T-cell (primary cell): ENCODE measurements at regions not wholly inside any gene's neighbourhood (a gene's known extent, or its start where the extent isn't known, plus 50 kb on each side); places are given as distances from the start of the nearest gene placed in this dataset.
"Not testable (repeated sequence)": the region's sequence is repeated elsewhere in the genome, so short reads cannot be mapped to it uniquely, and the experiment has no call there.

Experiments
- ATAC-seq, 4 experiments: fragments of 200-7000 bp in 3 of 4; fragments of 150-1000 bp in 1 of 4; cut with Tn5 transposase; replicated peaks in 1 of 4; 1 replicate in 3 of 4; 2 replicates in 1 of 4; pipeline ENCODE4 v1.10.0; 2021; ENCODE audit warnings: moderate library complexity in 3 of 4, mild to moderate bottlenecking in 2 of 4, moderate number of reproducible peaks in 1 of 4
- CTCF ChIA-PET, 2 donors: fragments of 300-600 bp; sonication (Branson Sonifier 250); formaldehyde crosslinking; loops; one replicate each; lab custom pipeline; 2022; ENCODE audit warnings: antibody characterized with exemption in 2 of 2; lab: Charles Lee
- POLR2A ChIA-PET, 2 donors: fragments of 300-600 bp; sonication (Branson Sonifier 250); formaldehyde crosslinking; loops; one replicate each; lab custom pipeline; 2022; ENCODE audit warnings: antibody characterized with exemption in 2 of 2; lab: Charles Lee
- DNase-seq, 35 experiments: peaks; one replicate each; pipeline versions ENCODE4 v3.0.0 to v3.0.0-alpha.2; 2013 to 2023
- H3K27ac ChIP-seq: one replicate; pipeline ENCODE4 v1.5.1; 2013; ENCODE audit warnings: low read length
- H3K27me3 ChIP-seq, 2 experiments: replicated peaks in 1 of 2; 1 replicate in 1 of 2; 2 replicates in 1 of 2; pipeline versions ENCODE4 v1.6.1 to v1.7.0; 2013; ENCODE audit warnings: low read length in 1 of 2, mixed read lengths in 1 of 2; ENCODE audit not compliant: control insufficient read depth in 2 of 2, insufficient read depth in 2 of 2; ENCODE audit errors: extremely low read depth in 1 of 2
- H3K36me3 ChIP-seq, 2 donors: 1 replicate in 1 of 2; 2 replicates in 1 of 2; pipeline versions ENCODE4 v1.6.1 to v1.7.0; 2013; ENCODE audit warnings: low read length in 1 of 2; ENCODE audit not compliant: control insufficient read depth in 2 of 2, insufficient read depth in 1 of 2; ENCODE audit errors: extremely low read depth in 1 of 2
- H3K4me1 ChIP-seq, 2 experiments: 1 replicate in 1 of 2; 2 replicates in 1 of 2; pipeline versions ENCODE4 v1.6.1 to v1.7.0; 2013; ENCODE audit warnings: low read length in 2 of 2, mixed read lengths in 1 of 2; ENCODE audit not compliant: insufficient read depth in 2 of 2, control insufficient read depth in 1 of 2; ENCODE audit errors: extremely low read depth in 1 of 2
- H3K4me3 ChIP-seq, 2 donors: 1 replicate in 1 of 2; 2 replicates in 1 of 2; pipeline versions ENCODE4 v1.5.1 to v1.7.0; 2013; ENCODE audit warnings: mild to moderate bottlenecking in 2 of 2, low read length in 1 of 2, moderate library complexity in 1 of 2; ENCODE audit not compliant: control insufficient read depth in 1 of 2; ENCODE audit errors: extremely low read depth in 1 of 2
- H3K9me3 ChIP-seq: 2 replicates; pipeline ENCODE4 v1.7.0; 2013
- H3K27ac Mint-ChIP-seq, 2 donors: one replicate each; pipeline ENCODE4 v1.8.0; 2020 to 2021; ENCODE audit warnings: mild to moderate bottlenecking in 2 of 2, mixed read lengths in 2 of 2
- H3K27me3 Mint-ChIP-seq, 2 donors: one replicate each; pipeline ENCODE4 v1.8.0; 2021 to 2022; ENCODE audit warnings: mixed read lengths in 2 of 2
- H3K36me3 Mint-ChIP-seq: one replicate; pipeline ENCODE4 v1.8.0; 2021; ENCODE audit warnings: mixed read lengths
- H3K4me1 Mint-ChIP-seq, 3 donors: one replicate each; pipeline ENCODE4 v1.8.0; 2020 to 2022; ENCODE audit warnings: mixed read lengths in 3 of 3, mild to moderate bottlenecking in 1 of 3
- H3K4me3 Mint-ChIP-seq, 3 donors: one replicate each; pipeline ENCODE4 v1.8.0; 2020 to 2022; ENCODE audit warnings: mild to moderate bottlenecking in 3 of 3, mixed read lengths in 3 of 3, moderate library complexity in 3 of 3
- H3K9me3 Mint-ChIP-seq, 3 donors: one replicate each; pipeline ENCODE4 v1.8.0; 2020 to 2022; ENCODE audit warnings: mixed read lengths in 3 of 3
- WGBS: methylation state at CpG from one replicate; pipeline ENCODE4 v1.1.5; 2013; ENCODE audit warnings: missing lambda C conversion rate; ENCODE audit not compliant: insufficient coverage; 5-methylcytosine and 5-hydroxymethylcytosine counted together

GRCh38 chr18:28740575-28740974 lies 563.6 kb upstream of the CDH2 start:
- 100% methylated on average over 1 of the region's 1 CpG for WGBS
- ATAC-seq, result no peak
- ChIA-PET CTCF (no interaction called here), POLR2A (no interaction called here)
- Mint-ChIP-seq H3K27ac (no peak overlapping the region), H3K27me3 (no peaks in the 10 kb centered on the region), H3K4me3 (no peak overlapping the region), H3K9me3 (peaks cover 7 to 15% (median 9%) of the 10 kb centered on the region in 3 donors), H3K4me1 (no peaks in the 10 kb centered on the region), H3K36me3 (no peaks in the 10 kb centered on the region)
- DNase-seq, result no peak
- H3K27ac ChIP-seq, result no peak overlapping the region
- no peak overlapping the region for H3K4me3 ChIP-seq
- no peaks in the 10 kb centered on the region for H3K36me3 ChIP-seq
- H3K9me3 ChIP-seq, result no peaks in the 10 kb centered on the region
- H3K4me1 ChIP-seq, result no peaks in the 10 kb centered on the region
- no peaks in the 10 kb centered on the region for H3K27me3 ChIP-seq

DNA sequence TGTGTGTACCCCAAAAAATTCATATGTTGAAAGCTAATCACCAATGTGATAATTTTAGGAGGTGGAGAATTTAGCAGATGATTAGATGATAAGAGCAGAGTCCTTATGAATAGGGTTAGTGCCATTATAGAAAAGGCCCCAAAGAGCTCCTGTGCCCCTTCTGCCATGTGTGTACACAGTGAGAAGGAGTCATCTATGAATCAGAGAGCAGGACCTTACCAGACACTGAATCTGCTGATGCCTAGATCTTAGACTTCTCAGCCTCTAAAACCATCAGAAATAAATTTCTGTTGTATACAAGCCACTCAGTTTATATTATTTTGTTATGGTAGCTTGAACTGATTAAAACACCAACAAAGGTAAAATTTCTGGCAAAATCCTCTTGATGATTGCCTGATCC lies 560.0 kb upstream of the CDH2 start:
- DNase-seq (no peak), ATAC-seq (no peak)
- no peaks in the 10 kb centered on the region for H3K36me3 Mint-ChIP-seq
- POLR2A ChIA-PET, result no interaction called here
- H3K4me3 Mint-ChIP-seq, result no peak overlapping the region
- H3K9me3 ChIP-seq, result no peaks in the 10 kb centered on the region
- CTCF ChIA-PET, result no interaction called here
- H3K4me1 Mint-ChIP-seq, result no peaks in the 10 kb centered on the region
- no peak overlapping the region for H3K27ac ChIP-seq
- H3K36me3 ChIP-seq, result no peaks in the 10 kb centered on the region
- H3K4me3 ChIP-seq, result no peak overlapping the region
- peaks cover 11 to 21% (median 19%) of the 10 kb centered on the region in 3 donors for H3K9me3 Mint-ChIP-seq
- no peak overlapping the region for H3K27ac Mint-ChIP-seq
- H3K4me1 ChIP-seq, result no peaks in the 10 kb centered on the region
- no peaks in the 10 kb centered on the region for H3K27me3 Mint-ChIP-seq
- no peaks in the 10 kb centered on the region for H3K27me3 ChIP-seq

DNA sequence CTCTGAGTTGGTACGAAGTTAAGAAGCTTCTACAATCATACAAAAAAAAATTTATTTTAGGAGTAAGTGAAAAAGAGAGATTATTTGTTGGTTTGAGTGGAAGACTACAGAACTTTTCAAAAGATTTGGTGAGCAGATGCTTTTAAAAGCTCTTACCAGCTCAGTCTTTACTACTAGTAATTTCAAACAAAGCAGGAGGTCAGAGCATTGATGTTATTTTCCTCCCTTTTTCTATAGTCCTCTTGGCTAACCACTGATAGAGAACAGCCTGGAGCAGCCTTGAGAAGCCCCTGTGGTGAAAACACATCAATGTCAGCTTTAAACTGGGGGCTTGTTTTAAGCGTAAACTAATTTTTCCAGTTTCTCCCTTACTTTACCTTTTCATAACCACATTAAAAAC lies 559.3 kb upstream of the CDH2 start:
- H3K4me3 ChIP-seq, result no peak overlapping the region
- DNase-seq (no peak), ATAC-seq (no peak)
- CTCF ChIA-PET, result no interaction called here
- H3K27ac Mint-ChIP-seq, result no peak overlapping the region
- no peaks in the 10 kb centered on the region for H3K27me3 Mint-ChIP-seq
- no peaks in the 10 kb centered on the region for H3K9me3 ChIP-seq
- H3K4me1 ChIP-seq, result no peaks in the 10 kb centered on the region
- WGBS, result no CpG with 5 or more reads among the region's 2 CpGs
- no peaks in the 10 kb centered on the region for H3K4me1 Mint-ChIP-seq
- no peak overlapping the region for H3K27ac ChIP-seq
- POLR2A ChIA-PET, result no interaction called here
- H3K36me3 Mint-ChIP-seq, result no peaks in the 10 kb centered on the region
- peaks cover 14 to 21% (median 19%) of the 10 kb centered on the region in 3 donors for H3K9me3 Mint-ChIP-seq
- no peaks in the 10 kb centered on the region for H3K27me3 ChIP-seq
- H3K36me3 ChIP-seq, result no peaks in the 10 kb centered on the region
- no peak overlapping the region for H3K4me3 Mint-ChIP-seq

DNA sequence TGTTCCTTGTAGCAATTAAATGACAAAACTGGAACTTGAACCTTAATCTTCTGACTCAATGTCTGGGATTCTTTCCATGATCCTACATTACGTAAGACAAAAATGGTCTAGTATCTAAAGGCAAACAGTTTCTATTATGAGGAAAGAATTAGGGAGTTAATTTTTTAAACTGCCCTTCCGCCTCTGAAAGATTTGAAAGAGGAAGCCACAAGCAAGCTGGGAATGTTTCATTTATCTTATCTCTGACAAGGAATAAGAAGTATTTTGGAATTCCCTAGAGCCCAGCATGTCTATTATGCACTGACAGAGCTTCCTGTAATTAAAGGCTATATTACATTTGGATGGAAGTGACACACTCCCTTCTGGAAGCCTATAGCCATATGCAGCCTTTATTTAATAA lies 558.8 kb upstream of the CDH2 start:
- no peak overlapping the region for H3K4me3 ChIP-seq
- no peaks in the 10 kb centered on the region for H3K4me1 ChIP-seq
- no peak overlapping the region for H3K4me3 Mint-ChIP-seq
- no peaks in the 10 kb centered on the region for H3K36me3 Mint-ChIP-seq
- no peak for ATAC-seq
- no peak overlapping the region for H3K27ac Mint-ChIP-seq
- no CpG with 5 or more reads among the region's 2 CpGs for WGBS
- H3K36me3 ChIP-seq, result no peaks in the 10 kb centered on the region
- no peaks in the 10 kb centered on the region for H3K9me3 ChIP-seq
- ChIA-PET POLR2A (no interaction called here), CTCF (no interaction called here)
- peaks cover 14 to 21% (median 16%) of the 10 kb centered on the region in 3 donors for H3K9me3 Mint-ChIP-seq
- no peak overlapping the region for H3K27ac ChIP-seq
- no peaks in the 10 kb centered on the region for H3K27me3 ChIP-seq
- DNase-seq, result no peak
- no peaks in the 10 kb centered on the region for H3K4me1 Mint-ChIP-seq
- no peaks in the 10 kb centered on the region for H3K27me3 Mint-ChIP-seq

DNA sequence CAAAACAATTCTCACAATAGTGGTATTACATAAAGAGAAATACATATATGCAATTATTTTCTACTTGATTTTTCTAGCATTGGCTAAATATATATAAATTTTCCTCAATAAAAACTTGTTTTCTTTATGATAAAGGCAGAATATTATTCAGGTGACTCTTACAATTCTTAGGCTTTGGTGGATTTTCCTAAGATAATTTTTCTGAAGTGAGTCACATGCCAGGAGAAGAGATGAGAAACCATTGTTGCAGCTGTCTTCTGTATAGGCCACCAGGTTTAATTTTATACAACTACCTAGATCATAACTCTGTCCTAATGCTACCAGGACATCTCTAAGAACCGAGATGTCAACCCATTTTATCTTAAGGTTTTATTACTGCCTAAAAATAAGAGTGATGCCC lies 552.4 kb upstream of the CDH2 start:
- H3K9me3 Mint-ChIP-seq, result peaks cover 3 to 9% (median 7%) of the 10 kb centered on the region in 3 donors
- H3K4me3 Mint-ChIP-seq, result no peak overlapping the region
- H3K27me3 Mint-ChIP-seq, result no peaks in the 10 kb centered on the region
- Histone ChIP-seq H3K27me3 (no peaks in the 10 kb centered on the region), H3K27ac (no peak overlapping the region), H3K9me3 (no peaks in the 10 kb centered on the region), H3K4me3 (no peak overlapping the region), H3K4me1 (no peaks in the 10 kb centered on the region), H3K36me3 (no peaks in the 10 kb centered on the region)
- POLR2A ChIA-PET, result no interaction called here
- CTCF ChIA-PET, result no interaction called here
- no peak overlapping the region for H3K27ac Mint-ChIP-seq
- no CpG with 5 or more reads among the region's 1 CpG for WGBS
- H3K4me1 Mint-ChIP-seq, result no peaks in the 10 kb centered on the region
- DNase-seq (no peak), ATAC-seq (no peak)
- no peaks in the 10 kb centered on the region for H3K36me3 Mint-ChIP-seq

DNA sequence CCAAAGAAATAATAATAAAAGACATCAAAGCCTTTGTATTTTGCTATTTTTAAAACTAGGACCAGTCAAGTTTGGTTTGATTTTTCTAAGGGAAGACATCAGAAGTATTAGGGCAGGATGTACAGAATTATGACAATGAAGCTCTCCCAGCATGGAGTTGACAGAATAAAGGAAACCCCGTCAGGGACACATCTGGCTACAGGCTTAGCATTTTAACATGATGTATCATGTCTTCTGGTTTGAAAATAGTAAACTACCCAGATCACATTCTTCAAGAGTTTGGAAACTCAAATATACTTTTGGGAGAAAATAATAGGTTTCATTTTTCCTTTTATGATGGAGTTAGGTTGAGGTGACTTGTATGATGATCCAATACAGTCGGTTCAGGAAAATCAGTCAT lies 552.0 kb upstream of the CDH2 start:
- Mint-ChIP-seq H3K9me3 (peaks cover 3 to 7% (median 7%) of the 10 kb centered on the region in 3 donors), H3K4me3 (no peak overlapping the region), H3K27ac (no peak overlapping the region), H3K36me3 (no peaks in the 10 kb centered on the region), H3K4me1 (no peaks in the 10 kb centered on the region), H3K27me3 (no peaks in the 10 kb centered on the region)
- ChIA-PET POLR2A (no interaction called here), CTCF (no interaction called here)
- ATAC-seq (no peak), DNase-seq (no peak)
- H3K27ac ChIP-seq, result no peak overlapping the region
- no peaks in the 10 kb centered on the region for H3K4me1 ChIP-seq
- no peak overlapping the region for H3K4me3 ChIP-seq
- no peaks in the 10 kb centered on the region for H3K9me3 ChIP-seq
- no CpG with 5 or more reads among the region's 2 CpGs for WGBS
- no peaks in the 10 kb centered on the region for H3K36me3 ChIP-seq
- no peaks in the 10 kb centered on the region for H3K27me3 ChIP-seq

DNA sequence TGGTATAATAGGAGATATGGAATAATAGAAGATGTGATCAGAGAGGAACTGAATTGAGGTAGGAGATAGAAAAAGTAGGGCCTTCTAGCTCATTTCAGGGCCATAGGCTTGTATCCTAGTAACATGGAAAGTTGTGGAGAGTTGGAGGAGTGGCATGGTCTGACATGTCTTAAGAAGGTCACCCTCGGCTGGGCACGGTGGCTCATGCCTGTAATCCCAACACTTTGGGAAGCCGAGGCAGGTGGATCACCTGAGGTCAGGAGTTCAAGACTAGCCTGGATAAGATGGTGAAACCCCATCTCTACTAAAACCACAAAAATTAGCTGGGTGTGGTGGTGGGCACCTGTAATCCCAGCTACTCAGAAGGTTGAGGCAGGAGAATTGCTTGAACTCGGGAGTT lies 550.3 kb upstream of the CDH2 start:
- H3K4me1 ChIP-seq, H3K4me3 ChIP-seq, H3K4me3 Mint-ChIP-seq, POLR2A ChIA-PET, H3K36me3 Mint-ChIP-seq, H3K27me3 ChIP-seq, H3K27ac Mint-ChIP-seq, H3K27ac ChIP-seq, H3K36me3 ChIP-seq, ATAC-seq, H3K9me3 ChIP-seq, CTCF ChIA-PET, H3K27me3 Mint-ChIP-seq, DNase-seq, H3K4me1 Mint-ChIP-seq: not testable (repeated sequence)
- no CpG with 5 or more reads among the region's 4 CpGs for WGBS
- H3K9me3 Mint-ChIP-seq, result peaks cover 0 to 12% (median 8%) of the 10 kb centered on the region in 3 donors
